ENCODE measurements at regions not wholly inside any gene's neighbourhood (a gene's known extent, or its start where the extent isn't known, plus 50 kb on each side); places are given as distances from the start of the nearest gene placed in this dataset.

DNA sequence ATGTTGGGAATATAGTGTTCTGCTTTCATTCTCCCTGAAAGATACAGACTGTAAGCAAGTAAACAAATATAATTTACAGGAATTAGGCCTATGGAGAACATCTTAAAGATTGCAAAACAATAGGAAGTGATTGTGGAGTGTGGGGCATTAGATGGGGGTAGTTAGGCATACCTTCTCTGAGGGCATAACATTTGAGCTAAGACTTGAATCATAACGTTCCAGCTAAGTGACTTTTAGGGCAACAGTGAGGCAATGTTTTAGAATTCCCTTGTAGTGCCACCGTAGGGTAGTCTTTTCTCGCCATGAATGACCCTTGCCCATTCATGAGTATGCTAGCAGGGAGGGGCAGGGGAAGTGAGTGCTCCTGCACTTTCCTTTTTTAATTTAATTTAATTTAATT lies 173.3 kb downstream of the SPATA31D1 start:
- DNase-seq = no peak

DNA sequence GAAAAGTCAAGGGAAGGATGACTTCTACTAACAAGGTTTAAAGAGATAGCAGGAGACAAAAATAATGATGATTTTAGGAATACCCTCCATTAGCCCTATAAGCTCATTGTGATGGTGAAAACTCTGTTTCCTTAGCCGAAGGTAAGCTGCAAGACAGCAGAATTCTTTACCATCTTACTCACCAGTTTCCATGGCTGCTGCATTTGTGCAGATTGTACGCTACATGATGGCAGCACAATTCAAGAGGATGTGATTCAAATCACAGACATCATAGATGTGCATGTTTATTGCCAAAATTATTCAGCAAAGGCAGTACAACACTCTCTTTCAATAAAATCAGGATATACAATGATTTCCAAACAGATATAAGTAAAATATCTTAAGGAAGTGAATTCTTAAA lies 175.6 kb downstream of the SPATA31D1 start:
- no peak for DNase-seq

DNA sequence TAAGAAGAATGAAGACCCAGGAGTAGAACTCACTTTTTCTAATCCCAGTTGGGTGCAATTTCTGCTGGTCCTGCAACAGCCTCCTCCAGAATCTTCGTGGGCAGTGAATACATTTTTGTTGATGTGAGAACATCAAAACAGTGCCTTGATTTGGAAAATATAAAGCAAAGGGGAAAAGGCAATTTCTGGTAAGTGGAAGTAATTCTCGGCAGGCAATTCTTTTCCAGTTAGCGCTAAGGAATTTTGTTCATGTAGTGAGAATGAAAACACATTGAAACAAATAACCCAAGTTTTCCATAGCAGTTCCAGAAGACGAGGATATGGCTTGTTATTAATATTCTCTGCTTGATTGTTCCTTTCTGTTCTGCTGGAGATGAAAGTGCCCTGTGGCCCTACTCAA lies 178.7 kb downstream of the SPATA31D1 start:
- DNase-seq = no peak

DNA sequence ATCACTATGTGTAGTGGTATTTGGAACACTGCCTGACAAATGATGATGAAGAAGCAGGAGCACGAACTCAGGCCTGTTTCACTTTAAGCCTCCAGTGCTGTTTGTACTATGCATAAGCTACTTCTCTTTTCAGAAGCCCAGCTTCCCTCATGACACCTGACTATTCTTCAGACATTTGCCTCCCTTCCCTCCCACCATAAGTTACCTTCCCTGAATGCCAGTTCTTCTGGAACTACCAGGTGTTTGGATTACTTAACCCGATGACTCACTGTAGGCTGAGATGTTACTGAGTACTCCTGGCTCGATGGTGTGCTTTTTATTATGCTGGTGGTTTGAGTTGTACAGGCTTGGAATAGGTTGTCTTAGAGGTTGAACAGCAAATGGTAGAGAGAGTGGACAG lies 180.0 kb downstream of the SPATA31D1 start:
- DNase-seq = no peak

DNA sequence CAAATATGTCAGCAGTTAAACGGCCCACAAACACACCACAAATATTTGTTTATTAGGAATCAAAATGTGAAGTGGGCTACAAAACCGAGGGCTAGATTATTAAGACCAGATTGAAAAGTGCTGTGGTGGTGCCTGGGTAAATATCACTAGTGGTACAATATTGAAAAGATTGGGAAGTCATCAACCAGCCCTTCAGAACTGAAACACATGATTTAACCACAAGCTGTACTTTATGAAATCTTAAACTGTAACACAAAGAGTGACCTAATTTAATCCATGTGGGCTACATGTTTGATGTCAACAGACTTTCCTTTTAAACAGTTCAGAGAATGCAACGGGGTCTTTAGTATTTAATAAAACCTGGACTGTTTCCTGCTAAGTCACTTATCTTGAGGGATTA lies 182.3 kb downstream of the SPATA31D1 start:
- no peak for DNase-seq

DNA sequence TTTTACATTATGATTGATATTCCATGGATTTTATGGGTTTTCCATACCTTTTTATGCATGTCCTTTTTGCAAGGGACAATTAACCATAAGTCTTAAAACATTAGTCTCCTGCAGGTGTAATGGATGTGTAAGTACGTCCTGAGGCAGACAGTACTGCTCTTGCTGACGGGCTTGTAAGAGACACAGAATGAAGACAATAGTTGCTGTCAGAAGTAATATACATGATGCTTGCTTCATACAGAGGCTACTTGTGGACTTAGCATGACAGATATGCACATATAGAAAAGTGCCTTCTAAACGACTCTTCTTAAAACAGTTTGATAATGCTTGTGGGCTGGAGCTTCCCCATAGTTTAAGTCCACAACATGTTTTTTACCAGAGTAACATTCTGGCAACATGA lies 182.7 kb downstream of the SPATA31D1 start:
- DNase-seq = no peak

DNA sequence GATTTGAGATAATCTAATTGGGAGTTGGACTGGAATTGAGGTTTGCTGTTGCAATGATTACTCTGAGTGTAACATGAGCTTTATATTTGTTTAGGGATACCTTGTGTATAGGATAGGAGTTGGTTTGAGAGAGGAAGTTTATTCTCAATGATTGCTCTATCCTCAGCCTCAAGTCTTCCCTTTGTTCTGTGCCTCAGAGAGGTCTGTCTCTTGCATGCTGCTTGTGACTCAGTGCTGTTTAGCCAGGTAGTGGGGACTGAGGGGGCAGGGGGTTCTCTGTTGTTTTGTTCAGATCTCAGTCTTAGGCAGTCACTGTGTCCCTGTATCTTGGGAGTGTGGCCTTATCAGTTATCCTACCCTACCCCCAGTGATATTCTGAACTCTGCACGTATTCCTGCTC lies 192.1 kb downstream of the SPATA31D1 start:
- no peak for DNase-seq

DNA sequence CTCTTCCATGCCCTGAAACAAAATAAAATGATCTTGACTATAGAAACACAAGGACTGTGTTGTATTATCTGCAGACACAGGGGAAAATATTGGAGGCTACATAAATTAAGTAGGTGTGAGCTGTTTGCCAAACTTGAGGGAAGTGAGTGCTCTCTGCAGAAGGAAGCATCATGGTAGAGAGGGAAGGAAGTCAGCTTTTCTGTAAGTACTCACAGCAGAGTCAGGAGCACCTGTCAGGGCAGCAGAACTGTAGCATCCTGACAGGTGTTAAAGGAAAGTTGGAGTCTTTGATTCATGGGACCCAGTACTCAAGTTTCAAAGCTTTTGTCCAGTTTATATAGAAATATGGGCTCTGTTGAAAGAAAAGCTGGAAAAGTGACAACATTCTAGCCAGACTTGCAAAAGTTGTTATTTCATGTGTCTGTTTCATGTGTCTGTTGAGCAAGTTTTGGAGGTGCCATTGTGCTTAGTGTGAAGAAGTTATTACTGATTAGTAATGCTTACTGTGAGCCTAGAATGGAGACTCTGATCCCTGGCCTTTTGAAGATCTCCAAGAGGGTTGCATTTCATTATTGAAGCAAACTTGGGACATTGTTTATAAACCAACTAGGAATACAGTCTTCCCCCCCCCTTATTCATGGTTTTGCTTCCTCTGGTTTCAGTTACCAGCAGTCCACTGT lies 194.7 kb downstream of the SPATA31D1 start:
- DNase-seq = no peak

DNA sequence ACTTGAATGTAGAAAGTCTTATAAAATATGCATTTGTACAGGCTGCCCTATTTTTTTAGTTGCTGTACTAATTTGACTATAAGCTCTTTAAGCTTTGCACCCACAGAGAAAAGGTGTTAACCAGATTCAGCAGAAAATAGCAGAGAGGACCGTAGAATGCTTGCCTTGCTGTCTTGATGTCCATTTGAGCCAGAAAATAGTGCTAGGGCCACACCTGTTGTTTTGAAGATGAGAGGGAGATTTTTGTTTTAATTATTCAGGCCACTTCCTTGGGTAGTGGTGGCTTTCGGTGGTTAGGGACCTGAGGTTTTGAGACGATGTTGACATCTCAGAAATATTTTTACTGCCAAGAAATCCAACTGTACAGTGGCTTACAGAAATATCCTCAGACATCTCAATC lies 196.0 kb downstream of the SPATA31D1 start:
- no peak for DNase-seq

DNA sequence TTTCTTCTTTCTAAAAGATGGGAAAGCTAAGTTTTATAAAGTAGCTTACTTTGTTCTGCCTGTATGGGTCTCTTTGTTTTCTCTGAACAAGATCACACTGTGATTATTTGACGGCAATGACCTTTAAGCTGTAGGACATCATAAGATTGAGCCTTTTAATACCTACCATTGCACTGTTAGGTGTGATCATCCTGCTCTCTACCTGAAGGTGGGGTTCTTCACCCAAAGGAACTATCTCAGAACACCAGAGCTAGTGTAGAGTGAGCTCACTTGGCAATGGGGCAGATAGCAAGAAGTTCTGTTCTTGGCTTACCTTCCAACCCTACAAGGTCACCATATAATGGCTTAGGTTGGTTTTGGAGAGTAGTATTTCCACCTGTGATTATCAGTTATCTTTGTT lies 200.2 kb downstream of the SPATA31D1 start:
- no peak for DNase-seq

DNA sequence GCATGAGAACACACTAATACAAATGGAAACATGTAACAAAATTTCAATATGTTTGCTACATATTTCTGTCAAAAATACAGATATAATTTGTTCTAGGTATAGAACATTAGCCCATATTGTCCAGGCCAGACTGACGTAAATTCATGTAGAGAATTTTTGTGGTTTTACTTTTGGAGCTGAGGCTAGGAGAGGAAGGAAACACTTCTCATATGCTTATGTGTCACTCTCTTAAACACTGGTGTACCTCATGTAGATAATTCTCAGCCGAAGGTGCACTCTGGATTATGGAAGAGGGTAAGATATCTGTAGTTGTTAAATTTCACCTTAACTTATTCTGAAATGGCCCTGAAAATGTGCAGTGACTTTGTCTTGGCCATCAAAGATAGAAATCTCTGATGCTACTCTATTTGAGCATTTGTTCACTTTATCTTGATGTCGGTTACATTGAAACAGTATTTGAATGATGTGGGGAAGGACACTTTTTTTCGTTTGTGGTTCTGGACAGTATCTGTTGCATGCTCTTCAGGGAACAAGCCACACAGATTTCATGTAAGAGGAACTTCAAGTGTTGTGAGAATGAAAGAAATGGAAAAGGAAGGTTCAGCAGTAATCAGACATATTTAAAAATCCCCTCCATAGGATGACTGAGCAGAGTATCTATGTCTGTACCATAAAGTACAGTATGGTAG lies 202.7 kb downstream of the SPATA31D1 start:
- DNase-seq = no peak

DNA sequence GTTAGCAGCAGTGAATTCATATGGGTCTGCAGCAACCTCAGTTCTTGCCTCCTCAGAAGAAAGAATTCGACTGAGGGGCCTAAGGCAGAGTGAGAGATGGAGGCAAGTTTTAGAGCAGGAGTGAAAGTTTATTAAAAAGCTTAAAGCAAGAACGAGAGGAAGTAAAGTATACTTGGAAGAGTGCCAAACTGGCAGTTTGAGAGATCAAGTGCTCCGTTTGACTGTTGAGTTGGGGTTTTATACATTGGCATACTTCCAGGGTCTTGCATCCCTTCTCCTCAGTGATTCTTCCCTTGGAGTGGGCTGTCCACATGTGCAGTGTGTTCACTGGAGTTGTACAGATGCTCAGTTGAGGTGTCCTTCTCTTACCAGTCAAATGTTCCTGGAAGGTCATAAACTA lies 203.6 kb downstream of the SPATA31D1 start:
- no peak for DNase-seq

DNA sequence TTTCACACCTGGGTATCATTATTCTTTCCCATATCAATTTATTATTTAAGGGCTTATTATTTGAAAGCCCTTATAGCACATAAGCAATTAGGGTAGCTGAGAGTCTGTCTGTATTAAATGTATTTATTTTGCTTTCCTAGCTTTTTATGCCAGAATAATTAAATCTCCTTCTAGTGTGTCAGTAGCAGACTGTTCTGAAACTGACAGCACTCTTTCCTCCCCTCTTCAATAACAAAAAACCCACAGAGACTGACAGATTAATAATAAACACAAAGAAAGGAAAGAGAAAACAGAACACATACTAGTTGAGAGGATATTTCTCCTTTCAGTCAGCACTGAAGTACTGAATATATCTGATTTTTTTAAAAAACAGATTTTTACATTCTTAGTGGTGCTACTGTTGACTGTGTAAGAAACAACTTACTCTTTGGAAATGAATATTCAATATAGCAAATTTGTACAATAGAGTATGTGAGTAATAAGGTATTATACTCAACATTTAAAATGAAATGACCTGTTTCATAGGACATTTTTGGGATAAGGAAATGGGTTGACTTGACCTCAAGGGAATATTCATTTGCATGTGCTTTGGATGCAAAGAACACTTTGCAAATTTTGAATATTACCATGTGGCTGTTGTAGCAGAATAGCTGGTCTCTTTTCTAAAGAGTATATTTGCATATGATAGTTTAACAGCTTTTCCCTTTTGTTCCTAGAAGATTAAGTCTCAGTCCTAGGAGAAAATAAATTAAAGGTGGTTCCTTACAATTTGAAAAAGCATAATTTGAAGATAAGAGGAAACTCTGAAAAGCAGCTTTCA lies 208.3 kb downstream of the SPATA31D1 start:
- DNase-seq = no peak

DNA sequence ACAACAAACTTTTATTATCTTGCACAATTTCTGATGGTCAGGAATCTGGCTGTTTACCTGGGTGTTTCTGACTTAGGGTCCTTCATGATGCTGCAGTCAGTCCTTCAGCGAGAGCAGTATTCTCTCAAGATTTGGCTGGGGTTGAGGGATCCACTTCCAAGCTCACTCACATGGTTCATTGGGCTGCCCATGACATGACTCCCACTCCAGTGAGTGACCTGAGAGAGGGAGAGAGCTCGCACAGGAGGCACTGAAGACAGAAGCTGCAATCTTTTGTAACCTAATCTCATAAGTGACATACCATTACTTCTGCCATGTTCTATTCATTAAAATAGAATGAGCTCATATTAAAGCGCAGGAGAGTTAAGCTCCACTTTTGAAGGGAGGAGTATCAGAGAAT lies 212.6 kb downstream of the SPATA31D1 start:
- DNase-seq = no peak

DNA sequence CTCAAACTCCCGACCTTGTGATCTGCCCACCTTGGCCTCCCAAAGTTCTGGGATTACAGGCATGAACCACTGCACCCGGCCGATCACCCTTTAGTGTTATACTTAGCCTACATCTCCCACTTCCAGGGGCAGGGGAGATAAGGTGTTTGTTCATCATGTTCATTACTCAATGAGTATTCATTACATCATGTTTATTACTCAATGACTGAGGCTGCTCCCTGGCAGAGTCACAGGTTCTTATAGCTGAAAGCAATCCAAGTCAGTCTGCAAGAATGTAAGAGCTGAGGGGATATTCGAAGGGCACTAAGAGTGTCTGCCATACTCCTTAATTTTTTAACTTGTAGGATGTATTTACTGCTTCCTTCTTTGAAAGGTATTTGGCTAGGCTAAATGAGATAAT lies 214.2 kb downstream of the SPATA31D1 start:
- DNase-seq = no peak

DNA sequence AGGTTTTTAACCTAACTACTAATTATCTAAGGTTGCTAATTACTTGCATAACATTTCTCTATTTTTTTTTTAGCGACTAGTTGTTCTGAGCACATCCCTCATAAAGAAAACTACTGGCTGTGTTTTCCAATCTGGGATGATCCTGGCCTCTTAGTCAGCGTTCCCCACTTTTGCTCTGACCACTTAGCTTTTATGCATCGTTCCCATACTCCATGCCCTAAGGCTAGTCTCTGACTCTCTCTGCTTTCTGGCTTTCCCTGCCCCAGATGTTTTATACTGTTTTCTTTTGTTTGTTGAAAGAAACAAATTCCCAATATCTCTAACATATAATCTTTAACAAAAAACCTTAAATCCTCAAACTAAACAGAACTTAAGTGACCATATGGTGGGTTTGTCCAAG lies 217.9 kb downstream of the SPATA31D1 start:
- DNase-seq = no peak

DNA sequence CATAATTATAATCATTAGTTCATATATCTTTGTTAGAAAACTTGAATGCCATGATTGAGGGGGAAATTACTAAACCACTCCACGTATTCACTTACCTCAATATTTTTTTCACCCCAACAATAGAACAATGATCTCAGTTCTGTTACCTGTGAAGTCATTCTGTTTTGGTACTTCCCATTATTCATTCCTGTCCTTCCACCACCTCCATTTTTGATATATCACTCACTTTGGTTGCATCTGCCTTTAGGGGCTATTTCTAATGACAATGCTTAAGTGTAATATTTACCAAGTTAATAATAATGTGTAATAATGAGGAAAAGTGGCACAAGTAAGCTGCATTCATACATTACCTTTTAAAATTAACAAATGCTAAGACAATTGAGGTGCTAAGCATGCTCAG lies 218.4 kb downstream of the SPATA31D1 start:
- DNase-seq = no peak

DNA sequence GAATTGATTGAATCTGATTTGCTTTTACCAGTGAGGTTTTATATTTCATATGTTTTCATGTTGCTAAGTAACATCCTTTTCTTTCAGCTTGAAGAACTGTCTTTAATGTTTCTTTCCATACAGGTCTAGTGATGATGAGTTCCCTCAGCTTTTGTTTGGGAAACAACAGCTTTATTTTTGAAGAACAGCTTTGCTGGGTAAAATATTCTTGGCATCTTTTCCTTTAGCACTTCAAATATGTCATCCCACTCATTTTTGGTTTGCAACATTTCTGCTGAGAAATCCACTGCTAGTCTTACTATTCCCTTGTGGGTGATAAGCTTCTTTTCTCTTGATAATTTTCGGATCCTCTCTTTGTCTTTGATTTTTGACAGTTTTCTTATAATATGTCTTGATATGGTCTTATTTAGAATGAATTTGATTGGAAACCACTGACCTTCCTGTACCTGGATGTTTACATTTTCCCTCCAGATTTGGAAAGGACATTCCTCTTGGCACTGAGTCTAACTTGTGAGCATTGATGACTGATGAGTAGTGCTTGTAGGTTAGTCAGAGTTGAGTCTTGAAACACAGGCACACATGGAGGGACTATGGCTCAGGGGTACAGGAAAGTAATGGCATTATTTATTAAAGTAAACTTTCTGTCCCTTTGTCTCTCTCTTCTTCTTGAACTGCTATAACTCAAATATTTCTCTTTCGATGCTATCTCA lies 220.3 kb downstream of the SPATA31D1 start:
- DNase-seq = no peak

DNA sequence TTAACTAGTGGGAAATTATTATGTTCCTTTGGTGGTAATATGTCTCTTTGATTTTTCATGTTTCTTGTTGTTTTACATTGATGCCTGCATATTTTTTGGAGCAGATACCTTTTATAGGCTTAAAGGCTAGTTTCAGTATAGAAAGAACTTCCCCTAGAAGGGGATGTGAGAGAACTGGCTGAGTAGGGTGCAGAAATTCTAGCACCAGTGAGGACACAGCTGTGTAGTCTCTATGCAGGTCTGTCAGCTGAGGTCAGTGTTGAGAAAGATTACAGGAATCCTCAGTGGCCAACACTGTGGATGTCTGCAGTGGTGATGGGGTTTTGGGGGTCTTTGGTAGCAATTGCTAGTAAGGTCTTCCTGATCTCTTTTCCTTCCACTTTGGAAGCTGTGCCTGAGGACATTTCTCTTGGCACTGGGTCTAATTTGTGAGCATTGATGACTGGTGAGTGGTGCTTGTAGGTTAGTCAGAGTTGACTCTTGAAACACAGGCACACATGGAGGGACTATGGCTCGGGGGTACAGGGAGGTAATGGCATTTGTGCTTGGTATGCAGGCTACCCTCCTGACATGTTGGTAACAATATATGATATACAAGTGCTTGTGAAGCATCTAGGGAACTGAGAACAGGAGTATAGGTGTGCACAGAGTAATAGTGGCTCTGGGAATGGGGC lies 221.4 kb downstream of the SPATA31D1 start:
- DNase-seq = no peak

DNA sequence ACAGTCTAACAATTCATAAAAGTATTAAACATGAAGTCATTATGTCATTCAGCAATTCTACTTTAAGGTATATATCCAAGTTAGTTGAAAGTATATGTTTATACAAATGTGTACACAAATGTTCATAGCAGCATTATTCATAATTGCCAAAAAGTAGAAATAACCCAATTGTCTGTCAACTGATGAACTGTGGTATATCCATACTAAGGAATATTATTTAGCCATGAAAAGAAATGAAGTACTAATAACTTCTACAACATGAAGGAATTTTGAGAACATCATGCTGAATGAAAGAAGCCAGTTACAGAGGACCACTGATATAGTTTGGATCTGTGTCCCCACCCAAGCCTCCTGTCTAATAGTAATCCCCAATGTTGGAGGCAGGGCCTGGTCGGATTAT lies 224.3 kb downstream of the SPATA31D1 start:
- DNase-seq = no peak

DNA sequence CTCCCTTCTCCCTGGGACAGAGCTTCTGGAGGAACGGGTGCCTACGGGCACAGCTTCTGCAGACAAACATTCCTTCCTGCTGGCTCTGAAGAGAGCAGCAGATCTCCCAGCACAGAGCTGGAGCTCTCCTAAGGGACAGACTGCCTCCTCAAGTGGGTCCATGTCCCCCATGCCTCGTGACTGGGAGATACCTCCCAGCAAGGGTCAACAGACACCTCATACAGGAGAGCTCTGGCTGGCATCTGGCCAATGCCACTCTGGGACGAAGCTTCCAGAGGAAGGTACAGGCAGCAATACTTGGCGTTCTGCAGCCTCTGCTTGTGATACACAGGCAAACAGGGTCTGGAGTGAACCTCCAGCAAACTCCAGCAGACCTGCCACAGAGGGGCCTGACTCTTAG lies 227.9 kb downstream of the SPATA31D1 start:
- no peak for DNase-seq

DNA sequence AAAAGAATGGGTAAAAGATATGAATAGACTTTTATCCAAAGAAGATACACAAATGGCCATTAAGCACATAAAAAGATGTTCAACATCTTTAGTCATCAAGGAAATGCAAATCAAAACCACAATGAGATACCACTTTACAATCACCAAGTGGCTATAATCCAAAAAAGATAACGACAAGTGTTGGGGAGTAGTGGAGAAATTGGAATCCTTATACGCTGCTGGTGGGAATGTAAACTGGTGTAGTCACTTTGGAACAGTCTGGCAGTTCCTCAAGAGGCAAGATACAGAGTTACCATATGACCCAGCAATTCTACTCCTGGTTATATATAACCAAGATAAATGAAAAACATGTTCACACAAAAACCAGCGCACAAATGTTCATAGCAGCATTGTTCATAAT lies 234.9 kb downstream of the SPATA31D1 start:
- DNase-seq = no peak

DNA sequence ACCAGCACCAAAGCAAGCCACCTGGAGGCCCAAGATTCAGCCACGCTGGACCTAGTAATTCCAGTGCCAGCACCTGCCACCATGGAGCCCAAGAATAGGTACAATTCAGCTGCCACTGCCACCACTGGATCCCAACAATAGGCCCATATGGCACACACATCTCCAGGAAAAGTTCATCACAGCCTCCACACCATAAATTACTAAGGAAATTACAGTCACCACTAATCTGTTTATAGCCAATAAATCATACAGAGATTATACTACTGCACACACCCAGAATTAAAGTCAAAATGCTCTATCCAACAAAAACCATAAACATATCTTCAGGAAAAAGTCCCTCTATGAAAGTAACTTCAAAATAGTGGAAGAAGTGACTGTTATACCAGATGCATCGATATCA lies 242.8 kb downstream of the SPATA31D1 start:
- DNase-seq = no peak
